Right lobe of liver (tissue), 4 donors: ENCODE measurements at regions not wholly inside any gene's neighbourhood (a gene's known extent, or its start where the extent isn't known, plus 50 kb on each side); places are given as distances from the start of the nearest gene placed in this dataset.

Source experiments
- POLR2A ChIP-seq: fragments of 450-650 bp; IDR thresholded peaks from one replicate; pipeline ENCODE4 v1.6.1; 2017; ENCODE audit warnings: antibody characterized with exemption, mild to moderate bottlenecking
- TF ChIP-seq, protein P1 (sequence below), 4 donors: fragments of 200-600 bp in 3 of 4; fragments of 450-650 bp in 1 of 4; IDR thresholded peaks; one replicate each; pipeline versions ENCODE4 v1.5.1 to v1.8.0; 2016 to 2022; ENCODE audit warnings: antibody characterized with exemption in 4 of 4, mild to moderate bottlenecking in 2 of 4
- donor health status: DM: no; HTN: no; CAD: no.
- donor health status: DM: no; HTN: no; CAD: no.
- donor health status: DM: no; HTN: yes; CAD: no.

DNA sequence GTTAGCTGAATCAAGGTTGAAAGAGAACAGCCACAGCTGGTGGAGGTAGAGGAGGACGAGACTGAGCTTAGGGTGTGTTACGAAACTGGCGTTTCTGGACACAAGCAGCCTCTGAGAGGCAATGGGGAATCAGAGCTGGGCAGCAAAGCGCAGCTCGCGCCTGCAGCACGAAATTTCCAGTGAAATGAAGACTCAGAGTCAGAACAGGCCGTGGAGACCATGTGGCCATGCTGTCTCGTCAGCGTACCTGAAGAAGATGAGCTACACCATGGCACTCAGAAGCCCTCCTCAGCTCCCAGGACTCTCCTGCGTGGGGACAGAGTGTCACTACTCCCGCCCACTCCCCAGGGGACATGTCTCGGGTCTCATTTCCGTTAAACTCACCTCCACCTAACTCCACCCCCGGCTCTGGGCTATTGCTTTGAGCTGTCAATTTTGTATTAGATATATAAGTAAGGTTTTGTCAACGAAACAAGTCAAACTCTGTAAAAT, 256.9 kb downstream of the ERMARD start:
- TF ChIP-seq, protein P1, sequence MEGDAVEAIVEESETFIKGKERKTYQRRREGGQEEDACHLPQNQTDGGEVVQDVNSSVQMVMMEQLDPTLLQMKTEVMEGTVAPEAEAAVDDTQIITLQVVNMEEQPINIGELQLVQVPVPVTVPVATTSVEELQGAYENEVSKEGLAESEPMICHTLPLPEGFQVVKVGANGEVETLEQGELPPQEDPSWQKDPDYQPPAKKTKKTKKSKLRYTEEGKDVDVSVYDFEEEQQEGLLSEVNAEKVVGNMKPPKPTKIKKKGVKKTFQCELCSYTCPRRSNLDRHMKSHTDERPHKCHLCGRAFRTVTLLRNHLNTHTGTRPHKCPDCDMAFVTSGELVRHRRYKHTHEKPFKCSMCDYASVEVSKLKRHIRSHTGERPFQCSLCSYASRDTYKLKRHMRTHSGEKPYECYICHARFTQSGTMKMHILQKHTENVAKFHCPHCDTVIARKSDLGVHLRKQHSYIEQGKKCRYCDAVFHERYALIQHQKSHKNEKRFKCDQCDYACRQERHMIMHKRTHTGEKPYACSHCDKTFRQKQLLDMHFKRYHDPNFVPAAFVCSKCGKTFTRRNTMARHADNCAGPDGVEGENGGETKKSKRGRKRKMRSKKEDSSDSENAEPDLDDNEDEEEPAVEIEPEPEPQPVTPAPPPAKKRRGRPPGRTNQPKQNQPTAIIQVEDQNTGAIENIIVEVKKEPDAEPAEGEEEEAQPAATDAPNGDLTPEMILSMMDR (IDR thresholded peaks at IDR 0.05): no peak
- no peak for TF ChIP-seq POLR2A
